Brain microvascular endothelial cell (primary cell): ENCODE measurements at regions not wholly inside any gene's neighbourhood (a gene's known extent, or its start where the extent isn't known, plus 50 kb on each side); places are given as distances from the start of the nearest gene placed in this dataset.
"Not testable (repeated sequence)": the region's sequence is repeated elsewhere in the genome, so short reads cannot be mapped to it uniquely, and the experiment has no call there.

Source experiments
- DNase-seq: peaks from one replicate; pipeline ENCODE4 v3.0.0-alpha.2; 2020
- H3K27ac ChIP-seq: fragments of 250-450 bp; sonication (Bioruptor Pico); 2 replicates; pipeline ENCODE4 v1.5.1; 2020; ENCODE audit warnings: mild to moderate bottlenecking, moderate library complexity
- H3K27me3 ChIP-seq: fragments of 250-450 bp; sonication (Bioruptor Pico); replicated peaks from 2 replicates; pipeline ENCODE4 v1.5.1; 2020; ENCODE audit warnings: mild to moderate bottlenecking
- H3K36me3 ChIP-seq: fragments of 250-450 bp; sonication (Bioruptor Pico); replicated peaks from 2 replicates; pipeline ENCODE4 v1.5.1; 2020; ENCODE audit warnings: mild to moderate bottlenecking
- H3K4me3 ChIP-seq: 2 replicates; pipeline ENCODE4 v1.5.1; 2011; ENCODE audit warnings: low read depth, mild to moderate bottlenecking, control low read depth, low read length, moderate library complexity
- in situ Hi-C: cut with HindIII; loops from 2 replicates; pipeline ENCODE4 v1.10.0; 2017; ENCODE audit warnings: low sequenced_read_pairs, low pct_ligation_motif_present
- TF ChIP-seq, protein P1 (sequence below): IDR thresholded peaks from 2 replicates; pipeline ENCODE4 v1.5.1; 2011; ENCODE audit warnings: low read depth, mild to moderate bottlenecking, moderate library complexity, low read length, control low read depth, inconsistent platforms; ENCODE audit errors: missing control alignments

DNA sequence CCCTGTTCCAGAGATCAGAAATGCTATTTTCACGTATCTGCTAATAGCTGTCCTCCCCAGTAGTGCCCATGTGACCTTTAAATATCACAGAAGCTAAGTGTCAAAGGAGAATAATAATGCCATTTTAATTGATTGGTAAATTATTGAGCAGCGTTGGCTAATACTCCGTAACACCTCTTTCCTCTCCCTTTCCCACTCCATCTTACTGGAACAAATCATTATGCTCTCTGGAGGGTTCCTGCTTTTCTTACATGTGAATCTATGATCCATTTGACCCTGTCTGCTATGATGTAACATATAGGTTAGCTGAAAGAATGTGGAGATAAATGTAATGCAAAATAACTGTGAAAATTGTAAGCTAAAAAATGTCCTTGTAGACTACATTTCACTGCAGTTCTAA lies 383.6 kb upstream of the GYPC start:
- TF ChIP-seq, protein P1, sequence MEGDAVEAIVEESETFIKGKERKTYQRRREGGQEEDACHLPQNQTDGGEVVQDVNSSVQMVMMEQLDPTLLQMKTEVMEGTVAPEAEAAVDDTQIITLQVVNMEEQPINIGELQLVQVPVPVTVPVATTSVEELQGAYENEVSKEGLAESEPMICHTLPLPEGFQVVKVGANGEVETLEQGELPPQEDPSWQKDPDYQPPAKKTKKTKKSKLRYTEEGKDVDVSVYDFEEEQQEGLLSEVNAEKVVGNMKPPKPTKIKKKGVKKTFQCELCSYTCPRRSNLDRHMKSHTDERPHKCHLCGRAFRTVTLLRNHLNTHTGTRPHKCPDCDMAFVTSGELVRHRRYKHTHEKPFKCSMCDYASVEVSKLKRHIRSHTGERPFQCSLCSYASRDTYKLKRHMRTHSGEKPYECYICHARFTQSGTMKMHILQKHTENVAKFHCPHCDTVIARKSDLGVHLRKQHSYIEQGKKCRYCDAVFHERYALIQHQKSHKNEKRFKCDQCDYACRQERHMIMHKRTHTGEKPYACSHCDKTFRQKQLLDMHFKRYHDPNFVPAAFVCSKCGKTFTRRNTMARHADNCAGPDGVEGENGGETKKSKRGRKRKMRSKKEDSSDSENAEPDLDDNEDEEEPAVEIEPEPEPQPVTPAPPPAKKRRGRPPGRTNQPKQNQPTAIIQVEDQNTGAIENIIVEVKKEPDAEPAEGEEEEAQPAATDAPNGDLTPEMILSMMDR, result no peak

DNA sequence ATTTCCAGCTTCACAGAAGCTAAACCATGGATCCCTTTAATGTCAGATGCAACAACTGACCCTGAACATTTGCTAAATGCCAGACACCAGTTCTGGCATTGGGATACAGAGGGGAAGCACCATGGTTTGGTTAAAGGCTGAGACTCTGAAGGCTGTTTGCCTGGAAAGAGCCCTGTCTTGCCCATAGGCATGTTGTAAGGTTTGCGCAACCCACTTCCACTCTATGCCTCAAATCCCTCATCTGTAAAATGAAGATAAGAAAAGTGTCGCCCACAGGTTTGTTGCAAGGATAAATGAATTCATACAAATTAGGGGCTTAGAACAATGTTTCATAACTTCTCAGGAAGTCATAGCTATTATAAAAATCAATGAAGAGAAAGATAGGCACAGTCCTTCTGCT lies 380.9 kb upstream of the GYPC start:
- Histone ChIP-seq H3K27ac (no peak overlapping the region), H3K27me3 (no peaks in the 10 kb centered on the region), H3K36me3 (no peaks in the 10 kb centered on the region), H3K4me3 (no peak overlapping the region)
- no peak for DNase-seq
- in situ Hi-C loops, result no loop called here
- TF ChIP-seq, protein P1, result no peak

More for the DNA sequence above, 383.6 kb upstream of the GYPC start:
- Histone ChIP-seq H3K27me3 (no peaks in the 10 kb centered on the region), H3K4me3 (no peak overlapping the region), H3K27ac (no peak overlapping the region), H3K36me3 (no peaks in the 10 kb centered on the region)
- in situ Hi-C loops, result no loop called here
- no peak for DNase-seq

DNA sequence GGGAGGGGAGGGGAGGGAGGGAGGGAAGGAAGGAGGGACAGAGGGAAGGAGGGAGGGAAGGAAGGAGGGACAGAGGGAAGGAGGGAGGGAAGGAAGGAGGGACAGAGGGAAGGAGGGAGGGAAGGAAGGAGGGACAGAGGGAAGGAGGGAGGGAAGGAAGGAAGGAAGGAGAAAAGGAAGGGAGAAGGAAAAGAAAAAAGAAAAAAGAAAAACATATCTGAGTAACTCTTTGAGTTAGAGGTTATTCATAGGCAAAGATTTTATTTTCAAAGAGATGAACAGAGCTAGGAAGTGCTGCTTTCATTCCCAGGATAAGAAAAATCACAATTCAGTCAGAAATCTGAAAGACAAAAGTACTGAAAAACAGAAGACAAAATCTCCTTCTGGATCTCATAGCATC lies 379.7 kb upstream of the GYPC start:
- H3K4me3 ChIP-seq, H3K27me3 ChIP-seq, in situ Hi-C loops, H3K36me3 ChIP-seq, DNase-seq, H3K27ac ChIP-seq: not testable (repeated sequence)

DNA sequence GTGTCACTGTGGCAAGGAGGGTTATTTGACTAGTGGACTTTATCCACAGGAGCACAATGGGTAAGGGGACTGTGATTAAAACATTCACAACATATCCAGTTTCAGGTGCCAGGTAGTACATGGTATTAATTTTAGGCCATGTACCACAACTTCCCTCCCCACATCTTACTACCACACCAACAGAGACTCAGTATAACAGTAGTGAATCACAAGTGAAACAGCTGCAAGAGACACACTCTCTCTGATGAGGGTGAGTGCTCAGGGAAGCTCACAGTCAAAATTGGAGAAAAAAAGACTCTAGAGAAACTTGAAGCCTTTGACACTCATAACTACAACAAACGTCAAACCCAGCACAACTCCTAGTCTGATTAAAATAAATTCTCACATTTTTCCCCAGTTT lies 367.6 kb upstream of the GYPC start:
- in situ Hi-C loops, result no loop called here
- DNase-seq, result no peak
- TF ChIP-seq, protein P1, result no peak
- H3K27ac ChIP-seq, result no peak overlapping the region
- H3K27me3 ChIP-seq, result no peaks in the 10 kb centered on the region
- H3K36me3 ChIP-seq, result no peaks in the 10 kb centered on the region
- H3K4me3 ChIP-seq, result no peak overlapping the region

DNA sequence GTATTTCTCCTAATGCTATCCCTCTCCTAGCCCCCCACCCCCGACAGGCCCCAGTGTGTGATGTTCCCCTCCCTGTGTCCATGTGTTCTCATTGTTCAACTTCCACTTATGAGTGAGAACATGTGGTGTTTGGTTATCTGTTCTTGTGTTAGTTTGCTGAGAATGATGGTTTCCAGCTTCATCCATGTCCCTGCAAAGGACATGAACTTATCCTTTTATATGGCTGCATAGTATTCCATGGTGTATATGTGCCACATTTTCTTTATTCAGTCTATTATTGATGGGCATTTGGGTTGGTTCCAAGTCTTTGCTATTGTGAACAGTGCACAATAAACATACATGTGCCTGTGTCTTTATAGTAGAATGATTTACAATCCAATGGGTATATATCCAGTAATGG lies 362.0 kb upstream of the GYPC start:
- in situ Hi-C loops, H3K27me3 ChIP-seq, H3K36me3 ChIP-seq, DNase-seq, H3K27ac ChIP-seq, H3K4me3 ChIP-seq: not testable (repeated sequence)

DNA sequence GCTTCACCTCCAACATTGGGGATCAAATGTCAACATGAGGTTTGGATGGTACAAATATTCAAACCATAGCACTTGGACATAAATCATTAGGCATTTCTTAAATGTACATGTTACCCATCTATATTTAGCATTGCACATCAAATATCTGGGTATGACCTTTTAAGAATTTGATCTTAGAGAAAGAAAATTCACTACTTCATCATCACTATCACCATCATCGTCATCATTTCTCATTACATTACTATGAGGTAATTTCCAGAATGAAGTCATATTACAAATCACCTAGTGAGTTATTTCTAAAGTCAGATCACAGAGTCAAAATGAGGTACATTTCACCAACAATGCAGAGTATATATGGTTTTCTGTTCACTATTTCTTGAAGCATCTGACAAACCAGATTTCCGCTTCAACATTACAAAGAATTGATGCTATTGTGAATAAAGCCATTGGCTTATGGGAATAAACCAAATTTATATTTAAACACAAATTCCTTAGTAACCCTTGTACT lies 356.4 kb upstream of the GYPC start:
- Histone ChIP-seq H3K27ac (no peak overlapping the region), H3K36me3 (no peaks in the 10 kb centered on the region), H3K4me3 (no peak overlapping the region), H3K27me3 (no peaks in the 10 kb centered on the region)
- no peak for DNase-seq
- in situ Hi-C loops, result no loop called here
- TF ChIP-seq, protein P1, result no peak

DNA sequence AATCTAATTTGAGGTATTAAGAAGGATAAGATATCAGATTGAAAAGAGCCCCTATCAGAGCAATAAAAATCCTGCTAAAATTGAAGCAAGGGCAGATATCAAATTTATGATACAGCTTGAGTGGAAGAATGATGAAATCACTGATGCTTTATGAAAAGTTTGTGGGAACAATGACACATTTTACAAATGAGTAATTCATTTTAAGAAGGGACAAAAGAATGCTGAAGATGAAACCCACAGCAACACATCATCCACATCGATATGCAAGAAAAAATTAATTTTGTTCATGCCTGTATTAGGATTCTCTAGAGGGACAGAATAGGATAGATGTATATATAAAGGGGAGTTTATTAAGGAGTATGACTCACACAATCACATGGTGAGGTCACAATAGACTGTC lies 355.6 kb upstream of the GYPC start:
- Histone ChIP-seq H3K36me3 (no peaks in the 10 kb centered on the region), H3K27me3 (no peaks in the 10 kb centered on the region), H3K4me3 (no peak overlapping the region), H3K27ac (no peak overlapping the region)
- no peak for DNase-seq
- TF ChIP-seq, protein P1, result no peak
- in situ Hi-C loops, result no loop called here
